HG02623 (cell line): ENCODE measurements at regions not wholly inside any gene's neighbourhood (a gene's known extent, or its start where the extent isn't known, plus 50 kb on each side); places are given as distances from the start of the nearest gene placed in this dataset.
"Not testable (repeated sequence)": the region's sequence is repeated elsewhere in the genome, so short reads cannot be mapped to it uniquely, and the experiment has no call there.

Experiments
- ATAC-seq: cut with Tn5 transposase; IDR thresholded peaks from one replicate; pipeline ENCODE4 v1.9.1; 2021; ENCODE audit warnings: moderate library complexity; ENCODE audit not compliant: unreplicated experiment

- ATAC-seq = no peak
These were observed 1376.3 kb upstream of the ACVR2A start for GRCh38 chr2:146468578-146468977.

GRCh38 chr2:146467425-146467824 is 1377.4 kb upstream of the ACVR2A start:
- ATAC-seq = no peak

GRCh38 chr2:146465460-146465859 is 1379.4 kb upstream of the ACVR2A start:
- ATAC-seq = no peak

GRCh38 chr2:146461068-146461467 is 1383.8 kb upstream of the ACVR2A start:
- no peak for ATAC-seq

- ATAC-seq = no peak
These were observed 1386.2 kb upstream of the ACVR2A start for GRCh38 chr2:146458585-146458984.

- no peak for ATAC-seq
These were observed 1387.6 kb upstream of the ACVR2A start for GRCh38 chr2:146457221-146457620.

- no peak for ATAC-seq
These were observed 1389.5 kb upstream of the ACVR2A start for GRCh38 chr2:146455325-146455724.

- no peak for ATAC-seq
These were observed 1392.9 kb upstream of the ACVR2A start for GRCh38 chr2:146451972-146452371.

- no peak for ATAC-seq
These were observed 1394.7 kb upstream of the ACVR2A start for GRCh38 chr2:146450131-146450530.

- no peak for ATAC-seq
These were observed 1399.8 kb upstream of the ACVR2A start for GRCh38 chr2:146444987-146445386.

- ATAC-seq = no peak
These were observed 1400.7 kb upstream of the ACVR2A start for GRCh38 chr2:146444085-146444484.

- no peak for ATAC-seq
These were observed 1406.6 kb upstream of the ACVR2A start for GRCh38 chr2:146438246-146438645.

GRCh38 chr2:146437712-146438111 is 1407.1 kb upstream of the ACVR2A start:
- no peak for ATAC-seq

GRCh38 chr2:146433116-146433875 is 1411.5 kb upstream of the ACVR2A start:
- no peak for ATAC-seq

GRCh38 chr2:146429366-146429765 is 1415.5 kb upstream of the ACVR2A start:
- ATAC-seq = no peak

GRCh38 chr2:146417942-146418341 is 1426.9 kb upstream of the ACVR2A start:
- ATAC-seq = no peak

- no peak for ATAC-seq
These were observed 1429.5 kb upstream of the ACVR2A start for GRCh38 chr2:146415291-146415690.

- no peak for ATAC-seq
These were observed 1430.4 kb upstream of the ACVR2A start for GRCh38 chr2:146414456-146414855.

- ATAC-seq = no peak
These were observed 1431.7 kb upstream of the ACVR2A start for GRCh38 chr2:146413086-146413610.

- ATAC-seq = no peak
These were observed 1432.2 kb upstream of the ACVR2A start for GRCh38 chr2:146412625-146413024.

- ATAC-seq = not testable (repeated sequence)
These were observed 1439.2 kb upstream of the ACVR2A start for GRCh38 chr2:146405402-146406309.
